GM23338 (cell line): ENCODE measurements at regions not wholly inside any gene's neighbourhood (a gene's known extent, or its start where the extent isn't known, plus 50 kb on each side); places are given as distances from the start of the nearest gene placed in this dataset.

ENCODE experiments used
- ATAC-seq: fragments of 200-7000 bp; cut with Tn5 transposase; 3 replicates; pipeline ENCODE4 v1.9.1; 2020
- DNase-seq: peaks from one replicate; pipeline ENCODE4 v3.0.0-alpha.2; 2015; ENCODE audit warnings: low spot score
- H2AFZ ChIP-seq: fragments of 200-600 bp; sonication (generic); 2 replicates; pipeline ENCODE4 v1.8.0; 2016; ENCODE audit warnings: antibody characterized with exemption, mild to moderate bottlenecking, moderate library complexity
- H3F3A ChIP-seq: fragments of 200-600 bp; sonication (generic); replicated peaks from 2 replicates; pipeline ENCODE4 v1.8.0; 2017; ENCODE audit warnings: antibody characterized with exemption, mixed run types, low read depth
- H3K27ac ChIP-seq: fragments of 200-600 bp; sonication (generic); 2 replicates; pipeline ENCODE4 v1.6.1; 2016; ENCODE audit warnings: low read depth
- H3K27me3 ChIP-seq: fragments of 200-600 bp; sonication (generic); 2 replicates; pipeline ENCODE4 v1.8.0; 2016; ENCODE audit warnings: mild to moderate bottlenecking, mixed run types, moderate library complexity; ENCODE audit not compliant: insufficient read depth
- H3K36me3 ChIP-seq: fragments of 200-600 bp; sonication (generic); 2 replicates; pipeline ENCODE4 v1.8.0; 2016; ENCODE audit warnings: mild to moderate bottlenecking; ENCODE audit not compliant: insufficient read depth
- H3K4me1 ChIP-seq: fragments of 200-600 bp; sonication (generic); 2 replicates; pipeline ENCODE4 v1.8.0; 2016; ENCODE audit warnings: mild to moderate bottlenecking, moderate library complexity; ENCODE audit not compliant: insufficient read depth
- H3K4me2 ChIP-seq: fragments of 200-600 bp; sonication (generic); 2 replicates; pipeline ENCODE4 v1.7.1; 2017; ENCODE audit warnings: mixed run types
- H3K4me3 ChIP-seq: fragments of 200-600 bp; sonication (generic); 2 replicates; pipeline ENCODE4 v1.6.1; 2016; ENCODE audit warnings: mixed run types
- H3K79me2 ChIP-seq: fragments of 200-600 bp; sonication (generic); replicated peaks from 2 replicates; pipeline ENCODE4 v1.8.0; 2017; ENCODE audit warnings: mild to moderate bottlenecking; ENCODE audit not compliant: insufficient read depth
- H3K9me2 ChIP-seq: fragments of 200-600 bp; sonication (generic); 2 replicates; pipeline ENCODE4 v1.8.0; 2017; ENCODE audit not compliant: insufficient read depth
- H4K20me1 ChIP-seq: fragments of 200-600 bp; sonication (generic); replicated peaks from 2 replicates; pipeline ENCODE4 v1.8.0; 2017; ENCODE audit warnings: mild to moderate bottlenecking; ENCODE audit not compliant: insufficient read depth
- H3K27ac Mint-ChIP-seq: 2 replicates; pipeline ENCODE4 v1.8.0; 2020; ENCODE audit warnings: inconsistent platforms, mild to moderate bottlenecking, moderate library complexity, mixed read lengths
- H3K27me3 Mint-ChIP-seq: 3 replicates; pipeline ENCODE4 v1.8.0; 2022; ENCODE audit warnings: low read depth, mild to moderate bottlenecking, moderate library complexity, mixed read lengths, inconsistent platforms; ENCODE audit not compliant: insufficient read depth, poor library complexity
- H3K36me3 Mint-ChIP-seq: 3 replicates; pipeline ENCODE4 v1.8.0; 2021; ENCODE audit warnings: low read depth, mild to moderate bottlenecking, inconsistent platforms, moderate library complexity, mixed read lengths
- H3K4me1 Mint-ChIP-seq: 3 replicates; pipeline ENCODE4 v1.8.0; 2020; ENCODE audit warnings: mild to moderate bottlenecking, inconsistent platforms, mixed read lengths
- H3K4me3 Mint-ChIP-seq: 3 replicates; pipeline ENCODE4 v1.8.0; 2021; ENCODE audit warnings: moderate library complexity, mild to moderate bottlenecking, inconsistent platforms, mixed read lengths
- H3K9me3 Mint-ChIP-seq: 3 replicates; pipeline ENCODE4 v1.8.0; 2020; ENCODE audit warnings: moderate library complexity, mild to moderate bottlenecking, inconsistent platforms, mixed read lengths
- ETS1 ChIP-seq: IDR thresholded peaks from 2 replicates; pipeline ENCODE4 v1.6.1; 2016; ENCODE audit warnings: antibody characterized with exemption
- EZH2 ChIP-seq: fragments of 200-600 bp; sonication (generic); IDR thresholded peaks from one replicate; pipeline ENCODE4 v1.8.0; 2017; ENCODE audit warnings: antibody characterized with exemption, mild to moderate bottlenecking, low read depth; ENCODE audit not compliant: unreplicated experiment
- EZH2phosphoT487 ChIP-seq: fragments of 200-600 bp; sonication (generic); IDR thresholded peaks from one replicate; pipeline ENCODE4 v1.8.1; 2018; ENCODE audit warnings: antibody characterized with exemption; ENCODE audit not compliant: unreplicated experiment
- JUNB ChIP-seq: IDR thresholded peaks from one replicate; pipeline ENCODE4 v1.6.1; 2016; ENCODE audit warnings: antibody characterized with exemption; ENCODE audit not compliant: unreplicated experiment
- NANOG ChIP-seq: IDR thresholded peaks from 2 replicates; pipeline ENCODE4 v1.6.1; 2016; ENCODE audit warnings: antibody characterized with exemption, borderline replicate concordance
- REST ChIP-seq: IDR thresholded peaks from one replicate; pipeline ENCODE4 v1.6.1; 2018; ENCODE audit warnings: antibody characterized with exemption; ENCODE audit not compliant: unreplicated experiment
- STAT1 ChIP-seq: IDR thresholded peaks from one replicate; pipeline ENCODE4 v1.6.1; 2016; ENCODE audit warnings: antibody characterized with exemption; ENCODE audit not compliant: unreplicated experiment
- ZNF331 ChIP-seq: fragments of 250-450 bp; sonication (Bioruptor Pico); IDR thresholded peaks from 2 replicates; pipeline ENCODE4 v1.5.0; 2020; ENCODE audit warnings: low read depth, mild to moderate bottlenecking, moderate library complexity

- H3K4me2 ChIP-seq = no peak overlapping the region
- H3K36me3 Mint-ChIP-seq = no peaks in the 10 kb centered on the region
- H2AFZ ChIP-seq = no peak overlapping the region
These were observed 172.9 kb upstream of the ESRRG start for GRCh38 chr1:216896146-216896545.

GRCh38 chr1:216894494-216894893, 171.3 kb upstream of the ESRRG start:
- DNase-seq = peak; percentile 11
- no peaks in the 10 kb centered on the region for H3K79me2 ChIP-seq
- peak overlapping the region; percentile 59; the same call in 1 of the 2 replicates for H3K27ac Mint-ChIP-seq
- H3K27ac ChIP-seq = no peak overlapping the region
- no peak overlapping the region for H3K4me3 ChIP-seq
- no peaks in the 10 kb centered on the region for H3K9me3 Mint-ChIP-seq
- H3K4me1 Mint-ChIP-seq = peaks cover 8% of the 10 kb centered on the region; the same call in 2 of the 3 replicates
- no peaks in the 10 kb centered on the region for H3F3A ChIP-seq
- no peaks in the 10 kb centered on the region for H3K36me3 ChIP-seq
- H3K27me3 ChIP-seq = no peaks in the 10 kb centered on the region
- H3K4me1 ChIP-seq = no peaks in the 10 kb centered on the region
- 0 out of 3 replicates have a peak, but pooled peaks have one; percentile 26 for ATAC-seq
- 0 out of 2 replicates have a peak, but pooled peaks cover 3% of the 10 kb centered on the region for H3K9me2 ChIP-seq
- no peaks in the 10 kb centered on the region for H4K20me1 ChIP-seq
- peak overlapping the region; percentile 93 for H2AFZ ChIP-seq
- H3K27me3 Mint-ChIP-seq = peaks cover 2% of the 10 kb centered on the region
- no peak overlapping the region for H3K4me3 Mint-ChIP-seq
- H3K36me3 Mint-ChIP-seq = no peaks in the 10 kb centered on the region
- no peak overlapping the region for H3K4me2 ChIP-seq
- TF ChIP-seq EZH2 (no peak), STAT1 (no peak), EZH2phosphoT487 (no peak), NANOG (no peak), ZNF331 (CRISPR knock-in tag) (no peak), JUNB (no peak), REST (no peak)

More at GRCh38 chr1:216896146-216896545, 172.9 kb upstream of the ESRRG start:
- Histone ChIP-seq H3F3A (no peaks in the 10 kb centered on the region), H3K27ac (no peak overlapping the region), H3K4me1 (no peaks in the 10 kb centered on the region), H3K9me2 (0 out of 2 replicates have a peak, but pooled peaks cover 3% of the 10 kb centered on the region), H3K36me3 (no peaks in the 10 kb centered on the region), H3K4me3 (no peak overlapping the region), H3K27me3 (no peaks in the 10 kb centered on the region), H3K79me2 (no peaks in the 10 kb centered on the region), H4K20me1 (no peaks in the 10 kb centered on the region)
- Mint-ChIP-seq H3K27me3 (peaks cover 2% of the 10 kb centered on the region), H3K9me3 (no peaks in the 10 kb centered on the region), H3K27ac (no peak overlapping the region), H3K4me3 (no peak overlapping the region), H3K4me1 (peaks cover 8% of the 10 kb centered on the region; the same call in 2 of the 3 replicates)
- DNase-seq (no peak), ATAC-seq (no peak)
- TF ChIP-seq EZH2 (no peak), ETS1 (no peak), REST (no peak), ZNF331 (CRISPR knock-in tag) (no peak)
